Psoas muscle (tissue), 7 donors: ENCODE measurements at regions not wholly inside any gene's neighbourhood (a gene's known extent, or its start where the extent isn't known, plus 50 kb on each side); places are given as distances from the start of the nearest gene placed in this dataset.
"Not testable (repeated sequence)": the region's sequence is repeated elsewhere in the genome, so short reads cannot be mapped to it uniquely, and the experiment has no call there.

Experiments
- ATAC-seq, 4 donors: fragments of 200-7000 bp; cut with Tn5 transposase; one replicate each; pipeline ENCODE4 v1.9.1; 2020; ENCODE audit warnings: moderate library complexity in 3 of 4, mild to moderate bottlenecking in 2 of 4
- DNase-seq, 2 donors: peaks; one replicate each; pipeline ENCODE4 v3.0.0-alpha.2; 2020
- H3K27ac ChIP-seq: fragments of 200-600 bp; one replicate; pipeline ENCODE4 v1.8.0; 2022
- H3K27me3 ChIP-seq, 3 donors: fragments of 200-600 bp in 1 of 3; one replicate each; pipeline versions ENCODE4 v1.6.1 to v1.8.0; 2013 to 2022; ENCODE audit warnings: low read length in 2 of 3, mild to moderate bottlenecking in 2 of 3, moderate library complexity in 1 of 3; ENCODE audit not compliant: insufficient read depth in 3 of 3
- H3K36me3 ChIP-seq, 2 donors: fragments of 200-600 bp in 1 of 2; one replicate each; pipeline versions ENCODE4 v1.6.1 to v1.8.0; 2013 to 2022; ENCODE audit warnings: low read depth in 1 of 2, mild to moderate bottlenecking in 1 of 2, moderate library complexity in 1 of 2; ENCODE audit not compliant: insufficient read depth in 1 of 2
- H3K4me1 ChIP-seq: fragments of 200-600 bp; one replicate; pipeline ENCODE4 v1.8.0; 2022
- H3K4me3 ChIP-seq: fragments of 200-600 bp; one replicate; pipeline ENCODE4 v1.8.0; 2022; ENCODE audit warnings: mild to moderate bottlenecking
- H3K9me3 ChIP-seq: fragments of 200-600 bp; one replicate; pipeline ENCODE4 v1.8.0; 2022
- CTCF ChIP-seq: fragments of 200-600 bp; IDR thresholded peaks from one replicate; pipeline ENCODE4 v1.8.0; 2022; ENCODE audit warnings: antibody characterized with exemption
- WGBS, 3 donors: extraction: QIAGEN DNeasy Blood & Tissue Kit; methylation state at CpG; one replicate each; pipeline versions ENCODE4 v1.1.6 to v1.1.7; 2013; 5-methylcytosine and 5-hydroxymethylcytosine counted together
- intact Hi-C, 2 donors: fragments of 100-400 bp; cut with DNase I; formaldehyde crosslinking; loops; one replicate each; pipeline versions ENCODE4 v1.11.0 to v1.14.2; 2022
- donor health status: healthy with polysubstance abuse.
- donor health status: DM: no; HTN: no; CAD: no; lungs with moderate emphysema.
- donor health status: Bipolar disorder and iron deficiency.
- donor health status: healthy.
- donor health status: DM: yes; HTN: yes; CAD: no.
- donor health status: DM: no; HTN: no; CAD: no.
- donor health status: DM: yes; HTN: yes; CAD: no.

- intact Hi-C loops, result no loop called here
- Histone ChIP-seq H3K36me3 (no peaks in the 10 kb centered on the region), H3K27me3 (no peaks in the 10 kb centered on the region), H3K9me3 (no peaks in the 10 kb centered on the region), H3K4me1 (no peaks in the 10 kb centered on the region), H3K27ac (no peak overlapping the region), H3K4me3 (no peak overlapping the region)
- no peak for TF ChIP-seq CTCF
- 74 to 85% (median 81%) methylated on average over 7 of the region's 7 CpGs for WGBS, 3 donors
- DNase-seq, result no peak
- no peak for ATAC-seq
Measured at GRCh38 chr9:90070931-90071660, 466.3 kb downstream of the GADD45G start.

- intact Hi-C loops, result no loop called here
- H3K4me1 ChIP-seq, result no peaks in the 10 kb centered on the region
Measured at GRCh38 chr9:90073186-90073945, 468.6 kb downstream of the GADD45G start.

GRCh38 chr9:90074316-90074962 lies 469.6 kb downstream of the GADD45G start:
- Histone ChIP-seq H3K27me3 (no peaks in the 10 kb centered on the region), H3K27ac (no peak overlapping the region), H3K36me3 (no peaks in the 10 kb centered on the region), H3K4me1 (no peaks in the 10 kb centered on the region), H3K9me3 (no peaks in the 10 kb centered on the region), H3K4me3 (no peak overlapping the region)
- no peak for DNase-seq
- TF ChIP-seq CTCF, result no peak
- intact Hi-C loops, result no loop called here
- no peak for ATAC-seq
- 83 to 87% (median 83%) methylated on average over 5 to 6 of the region's 6 CpGs for WGBS, 3 donors

More at GRCh38 chr9:90073186-90073945, 468.6 kb downstream of the GADD45G start:
- ATAC-seq, result no peak
- Histone ChIP-seq H3K27ac (no peak overlapping the region), H3K4me3 (no peak overlapping the region), H3K27me3 (no peaks in the 10 kb centered on the region), H3K36me3 (no peaks in the 10 kb centered on the region), H3K9me3 (no peaks in the 10 kb centered on the region)
- TF ChIP-seq CTCF, result no peak
- 93 to 95% (median 94%) methylated on average over 3 of the region's 3 CpGs for WGBS, 3 donors
- DNase-seq, result no peak

- H3K4me1 ChIP-seq, H3K27me3 ChIP-seq, H3K27ac ChIP-seq, DNase-seq, H3K9me3 ChIP-seq, intact Hi-C loops, H3K36me3 ChIP-seq, ATAC-seq, H3K4me3 ChIP-seq: not testable (repeated sequence)
- WGBS, 3 donors, result 86 to 91% (median 90%) methylated on average over 3 of the region's 3 CpGs
Measured at GRCh38 chr9:90077598-90077997, 472.8 kb downstream of the GADD45G start.

- DNase-seq (no peak), ATAC-seq (no peak)
- TF ChIP-seq CTCF, result no peak
- H3K27me3 ChIP-seq, result no peaks in the 10 kb centered on the region
- no peaks in the 10 kb centered on the region for H3K36me3 ChIP-seq
- H3K9me3 ChIP-seq, result no peaks in the 10 kb centered on the region
- H3K4me1 ChIP-seq, result no peaks in the 10 kb centered on the region
- 83 to 89% (median 87%) methylated on average over 4 of the region's 4 CpGs for WGBS, 3 donors
- H3K27ac ChIP-seq, result no peak overlapping the region
- no peak overlapping the region for H3K4me3 ChIP-seq
- intact Hi-C loops, result no loop called here
Measured at GRCh38 chr9:90078988-90079421, 474.2 kb downstream of the GADD45G start.
